ENCODE measurements at regions not wholly inside any gene's neighbourhood (a gene's known extent, or its start where the extent isn't known, plus 50 kb on each side); places are given as distances from the start of the nearest gene placed in this dataset.
"Not testable (repeated sequence)": the region's sequence is repeated elsewhere in the genome, so short reads cannot be mapped to it uniquely, and the experiment has no call there.

DNA sequence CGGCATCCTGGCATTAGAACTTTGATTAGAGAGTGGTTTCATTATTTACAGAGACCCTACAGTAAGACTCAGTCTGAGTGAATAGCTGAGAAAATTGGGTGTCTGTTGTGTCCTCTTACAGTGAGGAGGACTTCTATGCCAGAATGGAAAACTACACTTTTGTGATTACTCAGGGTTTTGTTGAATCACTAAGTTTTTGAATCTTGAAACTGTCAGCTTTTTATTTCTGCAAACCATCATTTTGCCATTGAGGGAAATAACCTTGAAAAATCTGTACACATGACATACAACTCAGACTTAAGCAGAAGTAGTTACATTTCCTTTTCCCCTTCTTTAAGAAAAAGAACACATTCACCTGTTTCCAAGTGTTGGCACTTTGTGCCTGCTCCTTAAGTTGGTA is 117.6 kb upstream of the RASGEF1B start:
- intact Hi-C loops (cut with DNase I) = no loop called here
- H3K4me1 ChIP-seq = no peaks in the 10 kb centered on the region
- no peak overlapping the region for H3K4me3 ChIP-seq
- no peaks in the 10 kb centered on the region for H3K27me3 ChIP-seq
- 76 to 100% methylated on average over 1 of the region's 1 CpG for WGBS, 2 donors
- no peak for TF ChIP-seq POLR2A (IDR thresholded peaks at IDR 0.05)
- TF ChIP-seq, protein P1, sequence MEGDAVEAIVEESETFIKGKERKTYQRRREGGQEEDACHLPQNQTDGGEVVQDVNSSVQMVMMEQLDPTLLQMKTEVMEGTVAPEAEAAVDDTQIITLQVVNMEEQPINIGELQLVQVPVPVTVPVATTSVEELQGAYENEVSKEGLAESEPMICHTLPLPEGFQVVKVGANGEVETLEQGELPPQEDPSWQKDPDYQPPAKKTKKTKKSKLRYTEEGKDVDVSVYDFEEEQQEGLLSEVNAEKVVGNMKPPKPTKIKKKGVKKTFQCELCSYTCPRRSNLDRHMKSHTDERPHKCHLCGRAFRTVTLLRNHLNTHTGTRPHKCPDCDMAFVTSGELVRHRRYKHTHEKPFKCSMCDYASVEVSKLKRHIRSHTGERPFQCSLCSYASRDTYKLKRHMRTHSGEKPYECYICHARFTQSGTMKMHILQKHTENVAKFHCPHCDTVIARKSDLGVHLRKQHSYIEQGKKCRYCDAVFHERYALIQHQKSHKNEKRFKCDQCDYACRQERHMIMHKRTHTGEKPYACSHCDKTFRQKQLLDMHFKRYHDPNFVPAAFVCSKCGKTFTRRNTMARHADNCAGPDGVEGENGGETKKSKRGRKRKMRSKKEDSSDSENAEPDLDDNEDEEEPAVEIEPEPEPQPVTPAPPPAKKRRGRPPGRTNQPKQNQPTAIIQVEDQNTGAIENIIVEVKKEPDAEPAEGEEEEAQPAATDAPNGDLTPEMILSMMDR (IDR thresholded peaks at IDR 0.05) = no peak
- DNase-seq = no peak
- H3K27ac ChIP-seq = no peak overlapping the region
- H3K36me3 ChIP-seq = no peaks in the 10 kb centered on the region
- H3K9me3 ChIP-seq = no peaks in the 10 kb centered on the region

DNA sequence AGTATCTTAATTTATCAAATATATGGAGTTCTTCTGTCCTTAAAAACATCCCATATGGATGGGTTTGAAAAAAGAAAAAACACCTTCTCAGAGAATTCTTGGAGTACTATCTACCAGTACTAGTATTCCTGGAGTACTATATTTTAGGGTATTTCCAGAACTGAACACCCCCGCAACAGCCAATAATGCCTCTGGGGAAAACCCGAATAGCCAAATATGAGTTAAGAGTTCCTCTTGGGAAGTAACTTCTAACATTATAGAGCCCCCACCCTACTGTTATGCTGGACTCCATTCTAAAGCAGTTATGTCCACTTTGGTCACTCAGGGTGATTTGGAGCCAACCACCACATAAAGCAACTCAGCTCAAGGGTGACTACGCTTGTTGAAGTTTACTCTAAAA is 115.0 kb upstream of the RASGEF1B start:
- no peaks in the 10 kb centered on the region for H3K9me3 ChIP-seq
- TF ChIP-seq, protein P1 (IDR thresholded peaks at IDR 0.05) = no peak
- TF ChIP-seq POLR2A (IDR thresholded peaks at IDR 0.05) = no peak
- WGBS, 2 donors = 86 to 95% methylated on average over 3 of the region's 3 CpGs
- DNase-seq = no peak
- H3K27ac ChIP-seq = no peak overlapping the region
- no peak overlapping the region for H3K4me3 ChIP-seq
- no peaks in the 10 kb centered on the region for H3K27me3 ChIP-seq
- no peaks in the 10 kb centered on the region for H3K36me3 ChIP-seq
- H3K4me1 ChIP-seq = no peaks in the 10 kb centered on the region
- intact Hi-C loops (cut with DNase I) = no loop called here

DNA sequence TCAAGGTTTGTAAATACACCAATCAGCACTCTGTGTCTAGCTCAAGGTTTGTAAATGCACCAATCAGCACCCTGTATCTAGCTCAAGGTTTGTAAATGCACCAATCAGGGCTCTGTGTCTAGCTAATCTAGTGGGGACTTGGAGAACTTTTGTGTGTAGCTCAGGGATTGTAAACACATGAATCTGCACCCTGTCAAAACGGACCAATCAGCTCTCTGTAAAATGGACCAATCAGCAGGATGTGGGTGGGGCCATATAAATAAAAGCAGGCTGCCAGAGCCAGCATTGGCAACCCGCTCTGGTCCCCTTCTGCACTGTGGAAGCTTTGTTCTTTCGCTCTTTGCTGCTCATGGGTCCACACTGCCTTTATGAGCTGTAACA is 109.3 kb upstream of the RASGEF1B start:
- H3K27me3 ChIP-seq; intact Hi-C loops (cut with DNase I); H3K9me3 ChIP-seq; H3K36me3 ChIP-seq; H3K4me3 ChIP-seq; H3K27ac ChIP-seq; DNase-seq: not testable (repeated sequence)
- 100% methylated on average over 3 of the region's 3 CpGs; no CpG with 5 or more reads in 1 of the 2 donors for WGBS, 2 donors
- H3K4me1 ChIP-seq = peaks cover 0 to 25% (median 0%) of the 10 kb centered on the region in 3 donors

DNA sequence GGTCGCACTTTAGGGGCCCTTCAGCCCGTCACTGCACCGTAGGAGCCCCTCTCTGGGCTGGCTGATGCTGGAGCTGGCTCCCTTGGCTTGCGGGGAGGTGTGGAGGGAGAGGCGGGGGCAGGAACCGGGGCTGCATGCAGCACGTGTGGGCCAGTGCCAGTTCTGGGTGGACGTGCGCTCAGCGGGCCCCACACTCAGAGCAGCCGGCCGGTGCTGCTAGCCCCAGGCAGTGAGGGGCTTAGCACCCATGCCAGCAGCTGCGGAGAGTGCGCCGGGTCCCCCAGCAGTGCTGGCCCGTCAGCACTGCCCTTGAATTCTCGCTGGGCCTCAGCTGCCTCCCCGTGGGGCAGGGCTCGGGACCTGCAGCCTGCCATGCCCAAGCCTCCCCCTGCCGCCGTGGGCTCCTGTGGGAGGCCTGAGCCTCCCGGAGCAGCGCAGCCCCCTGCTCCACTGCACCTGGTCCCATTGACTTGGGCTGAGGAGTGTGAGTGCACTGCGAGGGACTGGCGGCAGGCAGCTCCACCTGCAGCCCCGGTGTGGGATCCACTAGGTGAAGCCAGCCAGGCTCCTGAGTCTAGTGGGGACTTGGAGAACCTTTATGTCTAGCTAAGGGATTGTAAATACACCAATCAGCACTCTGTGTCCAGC is 108.8 kb upstream of the RASGEF1B start:
- TF ChIP-seq POLR2A (IDR thresholded peaks at IDR 0.05) = no peak
- TF ChIP-seq, protein P1 (IDR thresholded peaks at IDR 0.05) = no peak
- 67 to 90% methylated on average over 1 to 4 of the region's 26 CpGs for WGBS, 2 donors
- H3K4me1 ChIP-seq = peaks cover 0 to 25% (median 0%) of the 10 kb centered on the region in 3 donors

DNA sequence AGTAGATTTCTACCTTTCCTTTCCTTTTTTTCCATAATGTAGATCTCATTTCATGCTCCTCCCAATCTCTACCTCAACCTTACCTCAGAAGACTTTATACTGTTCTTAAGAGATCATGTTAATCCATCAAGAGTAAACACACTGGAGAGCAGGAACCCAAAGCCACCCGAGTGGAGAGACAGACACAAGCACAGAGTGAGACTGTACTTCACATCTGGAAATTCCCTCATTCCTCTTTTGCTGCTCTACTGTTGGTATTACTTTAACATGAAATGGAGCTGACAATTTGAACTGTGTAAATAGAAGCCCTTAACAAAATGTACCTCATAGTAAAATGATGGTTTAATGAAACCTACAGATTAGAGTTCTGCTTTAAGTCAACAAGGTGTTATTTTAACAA is 105.7 kb upstream of the RASGEF1B start:
- peaks cover 0 to 5% (median 0%) of the 10 kb centered on the region in 3 donors for H3K9me3 ChIP-seq
- H3K27ac ChIP-seq = no peak overlapping the region
- H3K4me3 ChIP-seq = no peak overlapping the region
- peaks cover 0 to 25% (median 0%) of the 10 kb centered on the region in 3 donors for H3K4me1 ChIP-seq
- TF ChIP-seq, protein P1 (IDR thresholded peaks at IDR 0.05) = no peak
- TF ChIP-seq POLR2A (IDR thresholded peaks at IDR 0.05) = no peak
- WGBS, 2 donors = 5 to 43% methylated on average over 1 of the region's 1 CpG
- intact Hi-C loops (cut with DNase I) = no loop called here
- DNase-seq = no peak
- H3K27me3 ChIP-seq = no peaks in the 10 kb centered on the region
- H3K36me3 ChIP-seq = no peaks in the 10 kb centered on the region

More for the DNA sequence above, 108.8 kb upstream of the RASGEF1B start:
- no peak overlapping the region for H3K27ac ChIP-seq
- no peaks in the 10 kb centered on the region for H3K27me3 ChIP-seq
- H3K36me3 ChIP-seq = no peaks in the 10 kb centered on the region
- peaks cover 0 to 5% (median 0%) of the 10 kb centered on the region in 3 donors for H3K9me3 ChIP-seq
- no peak for DNase-seq
- H3K4me3 ChIP-seq = no peak overlapping the region
- intact Hi-C loops (cut with DNase I) = no loop called here

DNA sequence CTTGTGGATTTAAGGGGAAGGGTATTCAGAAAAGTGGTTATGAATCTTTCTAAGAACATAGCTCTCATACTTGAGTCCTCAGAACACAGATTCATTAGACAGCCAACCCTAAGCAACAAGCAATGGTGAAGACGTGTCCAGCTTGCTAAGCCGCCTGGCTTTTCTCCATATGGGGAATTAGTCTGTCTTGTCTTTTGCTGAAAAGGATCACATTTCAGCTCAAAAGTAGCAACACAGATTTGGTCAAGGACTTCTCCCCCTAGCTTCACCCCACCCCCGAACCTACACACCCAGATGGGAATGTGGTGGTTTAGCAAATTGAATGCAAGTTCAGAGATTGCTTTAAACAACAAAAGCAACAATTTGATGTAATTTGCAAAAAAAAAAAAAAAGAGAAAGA is 103.3 kb upstream of the RASGEF1B start:
- no peaks in the 10 kb centered on the region for H3K9me3 ChIP-seq
- WGBS, 2 donors = 61 to 84% methylated on average over 3 of the region's 3 CpGs

More for the DNA sequence above, 103.3 kb upstream of the RASGEF1B start:
- TF ChIP-seq, protein P1 (IDR thresholded peaks at IDR 0.05) = no peak
- TF ChIP-seq POLR2A (IDR thresholded peaks at IDR 0.05) = no peak
- no peaks in the 10 kb centered on the region for H3K36me3 ChIP-seq
- H3K27ac ChIP-seq = no peak overlapping the region
- H3K27me3 ChIP-seq = no peaks in the 10 kb centered on the region
- DNase-seq = no peak
- H3K4me3 ChIP-seq = no peak overlapping the region
- intact Hi-C loops (cut with DNase I) = no loop called here
- peaks cover 0 to 25% (median 0%) of the 10 kb centered on the region in 3 donors for H3K4me1 ChIP-seq

Data from esophagus squamous epithelium (tissue), 5 donors.